ENCODE measurements at regions not wholly inside any gene's neighbourhood (a gene's known extent, or its start where the extent isn't known, plus 50 kb on each side); places are given as distances from the start of the nearest gene placed in this dataset.

- TF ChIP-seq EZH2 (IDR thresholded peaks at IDR 0.05), result no peak
- no peak for TF ChIP-seq POLR2AphosphoS5 (IDR thresholded peaks at IDR 0.05; ENCODE audit: borderline replicate concordance, low read depth, low read length)
These were observed 205.4 kb upstream of the GNPDA2 start for GRCh38 chr4:44931720-44932119.
